GM12872 (cell line): ENCODE measurements at regions not wholly inside any gene's neighbourhood (a gene's known extent, or its start where the extent isn't known, plus 50 kb on each side); places are given as distances from the start of the nearest gene placed in this dataset.

Source experiments
- CTCF ChIP-seq: IDR thresholded peaks from 3 replicates; pipeline ENCODE4 v1.5.1; 2011; ENCODE audit warnings: low read depth, mild to moderate bottlenecking, low read length, moderate library complexity; ENCODE audit not compliant: insufficient read depth

GRCh38 chr1:209215826-209216225, 367.7 kb upstream of the CAMK1G start:
- no peak for TF ChIP-seq CTCF

GRCh38 chr1:209218113-209218512, 365.4 kb upstream of the CAMK1G start:
- TF ChIP-seq CTCF, result no peak

- TF ChIP-seq CTCF, result no peak
Measured at GRCh38 chr1:209218981-209219380, 364.5 kb upstream of the CAMK1G start.

GRCh38 chr1:209219791-209220524, 363.6 kb upstream of the CAMK1G start:
- TF ChIP-seq CTCF, result no peak

GRCh38 chr1:209222826-209223225, 360.7 kb upstream of the CAMK1G start:
- TF ChIP-seq CTCF, result no peak

GRCh38 chr1:209223791-209224190, 359.7 kb upstream of the CAMK1G start:
- no peak for TF ChIP-seq CTCF

GRCh38 chr1:209224886-209225285, 358.6 kb upstream of the CAMK1G start:
- TF ChIP-seq CTCF, result no peak

GRCh38 chr1:209227171-209227570, 356.3 kb upstream of the CAMK1G start:
- TF ChIP-seq CTCF, result no peak
